ENCODE measurements at regions not wholly inside any gene's neighbourhood (a gene's known extent, or its start where the extent isn't known, plus 50 kb on each side); places are given as distances from the start of the nearest gene placed in this dataset.

GRCh38 chr4:189313861-189314513 lies 626.7 kb upstream of the FRG1 start:
- 91 to 97% (median 94%) methylated on average over 11 to 24 of the region's 24 CpGs for WGBS, 3 donors
- TF ChIP-seq POLR2A (IDR thresholded peaks at IDR 0.05) (no peak), EP300 (IDR thresholded peaks at IDR 0.05) (no peak)
- TF ChIP-seq, protein P1, sequence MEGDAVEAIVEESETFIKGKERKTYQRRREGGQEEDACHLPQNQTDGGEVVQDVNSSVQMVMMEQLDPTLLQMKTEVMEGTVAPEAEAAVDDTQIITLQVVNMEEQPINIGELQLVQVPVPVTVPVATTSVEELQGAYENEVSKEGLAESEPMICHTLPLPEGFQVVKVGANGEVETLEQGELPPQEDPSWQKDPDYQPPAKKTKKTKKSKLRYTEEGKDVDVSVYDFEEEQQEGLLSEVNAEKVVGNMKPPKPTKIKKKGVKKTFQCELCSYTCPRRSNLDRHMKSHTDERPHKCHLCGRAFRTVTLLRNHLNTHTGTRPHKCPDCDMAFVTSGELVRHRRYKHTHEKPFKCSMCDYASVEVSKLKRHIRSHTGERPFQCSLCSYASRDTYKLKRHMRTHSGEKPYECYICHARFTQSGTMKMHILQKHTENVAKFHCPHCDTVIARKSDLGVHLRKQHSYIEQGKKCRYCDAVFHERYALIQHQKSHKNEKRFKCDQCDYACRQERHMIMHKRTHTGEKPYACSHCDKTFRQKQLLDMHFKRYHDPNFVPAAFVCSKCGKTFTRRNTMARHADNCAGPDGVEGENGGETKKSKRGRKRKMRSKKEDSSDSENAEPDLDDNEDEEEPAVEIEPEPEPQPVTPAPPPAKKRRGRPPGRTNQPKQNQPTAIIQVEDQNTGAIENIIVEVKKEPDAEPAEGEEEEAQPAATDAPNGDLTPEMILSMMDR (IDR thresholded peaks at IDR 0.05) = no peak

GRCh38 chr4:189322426-189322825 lies 618.2 kb upstream of the FRG1 start:
- TF ChIP-seq, protein P1 (IDR thresholded peaks at IDR 0.05) = no peak
- Histone ChIP-seq H3K27me3 (no peaks in the 10 kb centered on the region), H3K4me3 (no peak overlapping the region), H3K27ac (no peak overlapping the region), H3K4me1 (ENCODE audit: insufficient read depth) (no peaks in the 10 kb centered on the region), H3K9me3 (no peaks in the 10 kb centered on the region), H3K36me3 (no peaks in the 10 kb centered on the region)
- intact Hi-C loops (cut with DNase I) = no loop called here
- no peak for DNase-seq
- 78 to 94% (median 93%) methylated on average over 6 of the region's 6 CpGs for WGBS, 3 donors

More at GRCh38 chr4:189313861-189314513, 626.7 kb upstream of the FRG1 start:
- Histone ChIP-seq H3K9me3 (no peaks in the 10 kb centered on the region), H3K27ac (no peak overlapping the region), H3K27me3 (no peaks in the 10 kb centered on the region), H3K4me1 (ENCODE audit: insufficient read depth) (no peaks in the 10 kb centered on the region), H3K36me3 (no peaks in the 10 kb centered on the region), H3K4me3 (no peak overlapping the region)
- no peak for DNase-seq
- intact Hi-C loops (cut with DNase I) = no loop called here

DNA sequence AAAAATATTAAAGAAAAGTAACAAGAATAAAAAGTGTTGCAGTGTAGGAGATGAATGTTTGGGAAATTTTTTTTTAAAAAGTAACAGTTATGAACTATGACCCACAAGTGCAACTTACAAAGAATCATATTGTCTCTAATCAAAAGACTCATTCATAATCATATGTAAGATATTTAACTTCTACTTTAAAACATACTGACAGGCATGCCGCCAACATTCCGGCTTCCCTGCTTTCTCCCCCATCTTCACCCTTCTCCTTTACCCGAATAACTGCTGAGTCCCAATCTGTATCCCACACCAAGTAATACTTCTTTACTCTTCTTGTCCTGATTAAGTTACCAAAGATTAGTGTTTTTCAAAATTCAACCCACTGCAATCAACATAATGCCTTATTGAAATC lies 598.8 kb upstream of the FRG1 start:
- WGBS, 3 donors = 83 to 87% (median 85%) methylated on average over 3 of the region's 3 CpGs
- Histone ChIP-seq H3K36me3 (no peaks in the 10 kb centered on the region), H3K4me3 (no peak overlapping the region), H3K27me3 (no peaks in the 10 kb centered on the region), H3K27ac (no peak overlapping the region), H3K9me3 (no peaks in the 10 kb centered on the region), H3K4me1 (ENCODE audit: insufficient read depth) (no peaks in the 10 kb centered on the region)
- intact Hi-C loops (cut with DNase I) = no loop called here
- no peak for DNase-seq
- TF ChIP-seq EP300 (IDR thresholded peaks at IDR 0.05) = no peak
- TF ChIP-seq POLR2A (IDR thresholded peaks at IDR 0.05) = no peak
- TF ChIP-seq, protein P1 (IDR thresholded peaks at IDR 0.05) = no peak

DNA sequence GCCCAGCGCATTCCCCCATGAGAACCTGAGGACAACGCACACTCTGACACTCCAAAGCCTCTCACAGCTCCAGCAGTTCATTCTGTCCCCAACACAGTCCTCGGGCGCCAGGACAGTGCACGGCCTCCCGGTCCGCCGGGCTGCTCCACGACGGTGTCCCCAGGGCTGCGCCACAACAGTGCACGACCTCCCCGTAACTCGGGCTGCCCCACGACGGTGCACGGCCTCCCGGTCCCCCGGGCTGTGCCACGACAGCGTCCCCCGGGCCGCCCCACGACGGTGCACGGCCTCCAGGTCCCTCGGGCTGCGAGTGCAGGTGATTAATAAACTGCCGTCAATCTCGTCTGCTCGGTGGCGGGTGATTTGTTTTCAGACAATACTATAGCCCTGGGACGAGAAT lies 585.1 kb upstream of the FRG1 start:
- DNase-seq = no peak
- no peaks in the 10 kb centered on the region for H3K27me3 ChIP-seq
- no peaks in the 10 kb centered on the region for H3K4me1 ChIP-seq (ENCODE audit: insufficient read depth)
- no peak overlapping the region for H3K27ac ChIP-seq
- WGBS, 3 donors = 90 to 96% (median 94%) methylated on average over 32 to 33 of the region's 33 CpGs
- no peak overlapping the region for H3K4me3 ChIP-seq
- intact Hi-C loops (cut with DNase I) = no loop called here
- no peaks in the 10 kb centered on the region for H3K9me3 ChIP-seq
- TF ChIP-seq, protein P1 (IDR thresholded peaks at IDR 0.05) = no peak
- no peak for TF ChIP-seq EP300 (IDR thresholded peaks at IDR 0.05)
- TF ChIP-seq POLR2A (IDR thresholded peaks at IDR 0.05) = no peak
- H3K36me3 ChIP-seq = no peaks in the 10 kb centered on the region
